Fibroblast of lung (primary cell): ENCODE measurements at regions not wholly inside any gene's neighbourhood (a gene's known extent, or its start where the extent isn't known, plus 50 kb on each side); places are given as distances from the start of the nearest gene placed in this dataset.

Source experiments
- EZH2 ChIP-seq: IDR thresholded peaks from 2 replicates; pipeline ENCODE4 v1.5.1; 2012; ENCODE audit warnings: low read length, control low read depth, mild to moderate bottlenecking; ENCODE audit errors: missing control alignments
- TF ChIP-seq, protein P1 (sequence below), 2 donors: IDR thresholded peaks in 1 of 2; conservative IDR thresholded peaks in 1 of 2; 1 replicate in 1 of 2; 2 replicates in 1 of 2; pipeline ENCODE4 v1.5.1; 2011 to 2012; ENCODE audit warnings: low read length in 2 of 2, control low read depth in 1 of 2, inconsistent platforms in 1 of 2, low read depth in 1 of 2, mild to moderate bottlenecking in 1 of 2

DNA sequence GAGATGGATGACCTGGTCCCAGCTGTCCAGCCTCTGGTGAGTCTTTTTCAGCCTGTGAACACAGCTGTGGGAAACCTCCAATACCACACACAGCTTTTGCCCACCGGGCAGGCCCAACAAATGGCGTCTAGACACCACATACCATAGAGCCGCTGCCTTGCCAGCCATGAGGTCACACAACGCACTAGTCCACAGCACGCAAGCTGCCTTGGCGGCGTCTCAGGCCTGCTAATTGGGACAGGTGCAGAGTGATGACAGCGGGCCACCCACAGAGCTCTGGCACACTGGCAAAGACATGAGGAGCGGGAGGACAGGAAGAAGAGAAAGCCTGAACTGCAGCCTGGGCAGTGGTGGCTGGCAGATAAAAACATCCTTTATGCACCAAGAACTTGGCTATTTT is 125.5 kb downstream of the ADAMTS1 start:
- TF ChIP-seq EZH2, result no peak
- TF ChIP-seq, protein P1, sequence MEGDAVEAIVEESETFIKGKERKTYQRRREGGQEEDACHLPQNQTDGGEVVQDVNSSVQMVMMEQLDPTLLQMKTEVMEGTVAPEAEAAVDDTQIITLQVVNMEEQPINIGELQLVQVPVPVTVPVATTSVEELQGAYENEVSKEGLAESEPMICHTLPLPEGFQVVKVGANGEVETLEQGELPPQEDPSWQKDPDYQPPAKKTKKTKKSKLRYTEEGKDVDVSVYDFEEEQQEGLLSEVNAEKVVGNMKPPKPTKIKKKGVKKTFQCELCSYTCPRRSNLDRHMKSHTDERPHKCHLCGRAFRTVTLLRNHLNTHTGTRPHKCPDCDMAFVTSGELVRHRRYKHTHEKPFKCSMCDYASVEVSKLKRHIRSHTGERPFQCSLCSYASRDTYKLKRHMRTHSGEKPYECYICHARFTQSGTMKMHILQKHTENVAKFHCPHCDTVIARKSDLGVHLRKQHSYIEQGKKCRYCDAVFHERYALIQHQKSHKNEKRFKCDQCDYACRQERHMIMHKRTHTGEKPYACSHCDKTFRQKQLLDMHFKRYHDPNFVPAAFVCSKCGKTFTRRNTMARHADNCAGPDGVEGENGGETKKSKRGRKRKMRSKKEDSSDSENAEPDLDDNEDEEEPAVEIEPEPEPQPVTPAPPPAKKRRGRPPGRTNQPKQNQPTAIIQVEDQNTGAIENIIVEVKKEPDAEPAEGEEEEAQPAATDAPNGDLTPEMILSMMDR (conservative IDR thresholded peaks at IDR 0.05 in 1 of 2, IDR thresholded peaks at IDR 0.05 in 1 of 2; ENCODE audit: low read depth in 1 of 2, low read length in 2 of 2), result no peak
